GM21360 (cell line): ENCODE measurements at regions not wholly inside any gene's neighbourhood (a gene's known extent, or its start where the extent isn't known, plus 50 kb on each side); places are given as distances from the start of the nearest gene placed in this dataset.
"Not testable (repeated sequence)": the region's sequence is repeated elsewhere in the genome, so short reads cannot be mapped to it uniquely, and the experiment has no call there.

Experiments
- ATAC-seq: cut with Tn5 transposase; IDR thresholded peaks from one replicate; pipeline ENCODE4 v1.9.1; 2021; ENCODE audit warnings: mild to moderate bottlenecking, moderate library complexity; ENCODE audit not compliant: unreplicated experiment

- peak; percentile 79 for ATAC-seq
Measured at GRCh38 chr2:138267161-138267901, 234.2 kb upstream of the SPOPL start.

- peak; percentile 38 for ATAC-seq
Measured at GRCh38 chr2:138267902-138268254, 233.7 kb upstream of the SPOPL start.

- no peak for ATAC-seq
Measured at GRCh38 chr2:138269765-138270164, 231.8 kb upstream of the SPOPL start.

DNA sequence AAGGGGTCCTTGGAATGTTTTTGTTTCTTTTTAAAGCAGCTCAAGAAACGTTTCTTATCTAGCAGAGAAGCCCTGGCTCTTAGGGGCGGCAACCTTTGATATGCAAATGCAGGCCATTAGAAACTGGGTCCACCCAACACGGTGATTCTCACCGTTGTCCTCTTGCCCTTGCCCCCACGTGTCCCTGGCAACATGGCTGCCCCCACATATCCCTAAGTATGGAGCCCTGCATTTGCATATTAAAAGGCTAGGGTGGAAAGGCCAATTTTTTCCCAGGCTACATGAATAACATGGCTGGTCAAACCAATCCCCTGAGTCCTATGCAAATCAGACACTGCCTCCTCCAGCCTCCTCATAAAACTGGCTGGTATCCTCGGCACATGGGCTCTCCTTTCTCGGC is 230.1 kb upstream of the SPOPL start:
- ATAC-seq: no peak

DNA sequence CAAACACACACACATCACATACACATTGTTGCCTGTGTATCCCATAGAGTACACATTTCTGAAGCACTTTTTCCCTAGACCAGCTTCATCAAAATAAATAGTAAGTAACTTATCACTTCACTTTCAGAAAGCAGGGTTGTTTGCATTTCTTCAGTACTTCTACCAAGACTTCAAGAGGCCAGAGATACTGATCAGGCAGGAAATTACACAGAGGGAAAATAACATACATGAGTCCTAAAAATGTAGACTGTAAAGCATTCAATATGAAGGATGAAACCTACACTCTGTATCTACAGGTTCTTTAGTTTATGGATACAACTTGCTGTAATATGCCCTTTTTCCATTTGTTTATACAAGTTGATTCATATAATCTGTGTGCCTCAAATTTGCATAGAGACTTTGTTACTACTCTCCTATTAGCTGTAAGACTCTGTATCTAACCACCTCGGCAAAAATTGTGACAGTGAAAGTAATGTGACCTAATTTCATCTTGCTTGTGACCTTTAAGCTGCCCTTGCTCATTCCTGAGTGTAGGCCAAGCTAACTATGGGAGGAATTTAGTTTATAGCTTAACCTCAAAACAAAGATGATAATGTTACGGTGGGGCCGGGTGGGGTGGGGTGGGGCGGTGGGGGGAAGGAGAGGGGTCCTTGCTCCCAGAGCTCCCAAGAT is 228.9 kb upstream of the SPOPL start:
- no peak for ATAC-seq

DNA sequence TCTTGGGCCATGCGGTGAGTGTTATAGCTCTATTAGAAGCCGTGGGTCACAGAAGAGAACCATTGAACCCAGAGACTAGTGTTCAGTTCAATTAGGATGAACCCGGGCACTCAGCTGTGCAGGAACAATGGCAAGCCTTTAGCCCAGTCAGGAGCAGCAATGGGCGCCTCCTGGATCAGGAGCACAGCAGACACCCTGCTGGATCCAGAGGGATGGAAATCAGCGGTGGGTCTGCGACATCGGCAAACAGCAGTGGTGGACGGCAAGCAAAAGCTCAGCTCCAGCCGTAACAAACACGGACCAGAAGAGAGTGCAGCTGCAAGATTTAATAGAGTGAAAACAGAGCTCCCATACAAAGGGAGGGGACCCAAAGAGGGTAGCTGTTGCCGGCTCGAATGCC is 228.3 kb upstream of the SPOPL start:
- ATAC-seq: not testable (repeated sequence)

- no peak for ATAC-seq
Measured at GRCh38 chr2:138274421-138275291, 226.9 kb upstream of the SPOPL start.

GRCh38 chr2:138275292-138275690 is 226.3 kb upstream of the SPOPL start:
- ATAC-seq: no peak

DNA sequence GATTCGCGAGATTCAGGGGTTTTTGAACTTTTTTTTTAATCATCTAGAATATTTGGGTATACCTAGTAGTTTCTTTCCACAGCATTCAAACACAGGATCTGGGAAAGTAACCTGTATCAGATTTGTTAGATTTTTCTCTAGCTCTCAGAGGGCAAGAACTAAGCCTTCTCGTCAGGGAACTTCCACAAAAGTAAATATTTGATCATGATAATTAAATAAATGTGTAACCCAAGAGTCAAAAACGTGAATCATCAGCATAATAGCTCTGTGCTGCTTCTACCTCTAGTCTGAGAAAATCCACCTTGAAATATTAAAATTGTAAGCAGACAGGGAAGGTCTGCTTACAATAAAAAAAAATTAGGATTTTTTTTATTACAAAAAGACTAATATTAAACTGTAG is 225.7 kb upstream of the SPOPL start:
- no peak for ATAC-seq

DNA sequence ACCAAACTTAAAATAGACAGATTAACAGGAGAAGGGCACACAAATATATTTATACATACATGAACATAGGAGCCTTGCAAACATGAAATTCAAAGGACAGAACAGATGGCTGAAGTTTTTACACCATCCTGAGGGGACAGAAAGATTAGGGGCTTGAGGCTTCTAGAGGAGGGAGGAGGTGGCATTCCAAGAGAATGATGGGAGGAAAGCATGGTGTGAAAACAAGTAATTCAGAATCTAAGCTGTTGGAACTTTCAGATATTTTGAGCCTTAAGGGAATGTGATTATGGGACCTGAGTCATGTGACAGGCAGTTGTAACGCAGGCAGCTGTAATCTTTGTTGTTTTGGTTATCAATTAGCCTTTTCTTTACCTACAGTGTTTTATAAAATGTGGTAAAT is 225.2 kb upstream of the SPOPL start:
- ATAC-seq: no peak

- ATAC-seq: no peak
Measured at GRCh38 chr2:138277062-138277461, 224.5 kb upstream of the SPOPL start.

DNA sequence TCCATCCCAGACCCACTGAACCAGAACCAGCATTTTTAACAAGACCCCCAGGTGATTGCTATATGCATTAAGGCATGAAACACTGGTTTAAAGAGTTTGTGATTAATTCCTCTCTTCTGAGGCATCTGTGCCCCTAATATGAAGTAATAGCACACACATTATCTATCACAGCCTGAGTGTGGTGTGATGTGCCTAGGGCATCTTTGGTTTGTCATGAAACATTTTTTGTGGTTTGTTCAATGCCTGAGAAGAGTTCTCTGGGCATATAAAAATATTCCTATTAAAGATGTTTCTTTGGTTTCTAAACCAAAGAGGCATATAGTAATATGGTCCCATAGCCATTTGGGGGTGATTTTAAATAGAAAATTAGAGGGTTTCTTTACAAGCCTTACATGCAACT is 221.7 kb upstream of the SPOPL start:
- no peak for ATAC-seq

- no peak for ATAC-seq
Measured at GRCh38 chr2:138280999-138281695, 220.4 kb upstream of the SPOPL start.

- ATAC-seq: no peak
Measured at GRCh38 chr2:138282014-138282672, 219.4 kb upstream of the SPOPL start.

GRCh38 chr2:138291805-138292204 is 209.8 kb upstream of the SPOPL start:
- ATAC-seq: no peak

DNA sequence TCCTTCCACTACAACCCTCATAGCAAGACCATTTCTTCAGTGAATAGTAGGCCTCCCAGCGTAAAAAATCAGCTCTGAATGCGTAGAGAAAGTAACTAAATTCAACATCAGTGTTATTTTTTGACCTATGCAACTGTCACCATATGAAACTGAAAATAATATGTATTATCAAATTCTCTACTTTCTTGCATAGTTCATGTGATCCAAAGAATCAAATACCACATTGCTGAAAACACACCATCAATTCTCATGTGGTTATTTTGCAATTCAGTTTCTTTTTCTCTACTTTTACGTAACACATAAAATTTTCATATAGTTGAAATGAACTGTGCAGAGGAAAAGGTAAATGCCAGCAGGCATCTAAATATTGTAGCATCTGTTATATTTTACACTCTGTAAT is 208.5 kb upstream of the SPOPL start:
- no peak for ATAC-seq

GRCh38 chr2:138293549-138293948 is 208.0 kb upstream of the SPOPL start:
- ATAC-seq: no peak

- no peak for ATAC-seq
Measured at GRCh38 chr2:138294451-138294850, 207.1 kb upstream of the SPOPL start.

- ATAC-seq: no peak
Measured at GRCh38 chr2:138296365-138296764, 205.2 kb upstream of the SPOPL start.

GRCh38 chr2:138298120-138298814 is 203.3 kb upstream of the SPOPL start:
- ATAC-seq: peak; percentile 68
